ENCODE measurements at regions not wholly inside any gene's neighbourhood (a gene's known extent, or its start where the extent isn't known, plus 50 kb on each side); places are given as distances from the start of the nearest gene placed in this dataset.
"Not testable (repeated sequence)": the region's sequence is repeated elsewhere in the genome, so short reads cannot be mapped to it uniquely, and the experiment has no call there.

- not testable (repeated sequence) for TF ChIP-seq POLR2A (IDR thresholded peaks at IDR 0.05; ENCODE audit: low read depth, low read length); RFX5 (IDR thresholded peaks at IDR 0.05; ENCODE audit: low read depth, low read length); CEBPB (IDR thresholded peaks at IDR 0.05; ENCODE audit: low read depth, low read length); MXI1 (IDR thresholded peaks at IDR 0.05; ENCODE audit: borderline replicate concordance, low read depth, low read length); ELK1 (IDR thresholded peaks at IDR 0.05; ENCODE audit: borderline replicate concordance, low read depth, low read length); FOS (IDR thresholded peaks at IDR 0.05; ENCODE audit: low read depth, low read length); MAZ (IDR thresholded peaks at IDR 0.05; ENCODE audit: borderline replicate concordance, low read depth, low read length); USF2 (IDR thresholded peaks at IDR 0.05; ENCODE audit: low read depth, low read length); BHLHE40 (IDR thresholded peaks at IDR 0.05; ENCODE audit: low read depth, low read length)
- TF ChIP-seq, protein P1, sequence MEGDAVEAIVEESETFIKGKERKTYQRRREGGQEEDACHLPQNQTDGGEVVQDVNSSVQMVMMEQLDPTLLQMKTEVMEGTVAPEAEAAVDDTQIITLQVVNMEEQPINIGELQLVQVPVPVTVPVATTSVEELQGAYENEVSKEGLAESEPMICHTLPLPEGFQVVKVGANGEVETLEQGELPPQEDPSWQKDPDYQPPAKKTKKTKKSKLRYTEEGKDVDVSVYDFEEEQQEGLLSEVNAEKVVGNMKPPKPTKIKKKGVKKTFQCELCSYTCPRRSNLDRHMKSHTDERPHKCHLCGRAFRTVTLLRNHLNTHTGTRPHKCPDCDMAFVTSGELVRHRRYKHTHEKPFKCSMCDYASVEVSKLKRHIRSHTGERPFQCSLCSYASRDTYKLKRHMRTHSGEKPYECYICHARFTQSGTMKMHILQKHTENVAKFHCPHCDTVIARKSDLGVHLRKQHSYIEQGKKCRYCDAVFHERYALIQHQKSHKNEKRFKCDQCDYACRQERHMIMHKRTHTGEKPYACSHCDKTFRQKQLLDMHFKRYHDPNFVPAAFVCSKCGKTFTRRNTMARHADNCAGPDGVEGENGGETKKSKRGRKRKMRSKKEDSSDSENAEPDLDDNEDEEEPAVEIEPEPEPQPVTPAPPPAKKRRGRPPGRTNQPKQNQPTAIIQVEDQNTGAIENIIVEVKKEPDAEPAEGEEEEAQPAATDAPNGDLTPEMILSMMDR (conservative IDR thresholded peaks at IDR 0.05; ENCODE audit: low read depth, low read length) = peak; percentile 44
- 0 out of 2 replicates have a peak, but pooled peaks have one; percentile 24 for TF ChIP-seq SMC3 (IDR thresholded peaks at IDR 0.05; ENCODE audit: low read depth, low read length)
- peak; percentile 39 for TF ChIP-seq RAD21 (IDR thresholded peaks at IDR 0.05; ENCODE audit: low read length)
Measured at GRCh38 chr1:146478125-146478720, 249.4 kb upstream of the NOTCH2NLA start.
